NCI-H1048 (cell line): ENCODE measurements at regions not wholly inside any gene's neighbourhood (a gene's known extent, or its start where the extent isn't known, plus 50 kb on each side); places are given as distances from the start of the nearest gene placed in this dataset.

Experiments used
- DNase-seq: peaks from one replicate; lab custom pipeline; 2025; lab: John Stamatoyannopoulos, UW

DNA sequence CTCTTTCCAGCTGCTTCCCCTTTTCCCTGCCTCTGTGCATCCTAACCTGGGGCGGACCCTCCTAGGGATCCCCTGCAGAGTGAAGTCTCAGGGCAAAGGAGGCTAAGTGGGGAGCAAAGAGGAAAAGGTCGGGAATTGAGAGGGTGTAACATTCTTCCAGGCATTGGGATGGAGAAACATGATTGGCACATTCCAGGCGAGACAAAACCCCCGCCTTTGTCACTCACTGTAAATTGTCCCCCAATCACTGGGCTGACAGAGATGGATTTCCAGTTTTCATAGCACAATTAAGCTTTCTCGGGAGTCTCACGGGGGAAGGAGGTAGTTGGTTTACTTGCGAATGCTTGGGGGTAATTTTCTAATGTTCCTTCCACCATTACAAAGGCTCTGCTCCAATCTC is 74.9 kb downstream of the MIAT start:
- no peak for DNase-seq

DNA sequence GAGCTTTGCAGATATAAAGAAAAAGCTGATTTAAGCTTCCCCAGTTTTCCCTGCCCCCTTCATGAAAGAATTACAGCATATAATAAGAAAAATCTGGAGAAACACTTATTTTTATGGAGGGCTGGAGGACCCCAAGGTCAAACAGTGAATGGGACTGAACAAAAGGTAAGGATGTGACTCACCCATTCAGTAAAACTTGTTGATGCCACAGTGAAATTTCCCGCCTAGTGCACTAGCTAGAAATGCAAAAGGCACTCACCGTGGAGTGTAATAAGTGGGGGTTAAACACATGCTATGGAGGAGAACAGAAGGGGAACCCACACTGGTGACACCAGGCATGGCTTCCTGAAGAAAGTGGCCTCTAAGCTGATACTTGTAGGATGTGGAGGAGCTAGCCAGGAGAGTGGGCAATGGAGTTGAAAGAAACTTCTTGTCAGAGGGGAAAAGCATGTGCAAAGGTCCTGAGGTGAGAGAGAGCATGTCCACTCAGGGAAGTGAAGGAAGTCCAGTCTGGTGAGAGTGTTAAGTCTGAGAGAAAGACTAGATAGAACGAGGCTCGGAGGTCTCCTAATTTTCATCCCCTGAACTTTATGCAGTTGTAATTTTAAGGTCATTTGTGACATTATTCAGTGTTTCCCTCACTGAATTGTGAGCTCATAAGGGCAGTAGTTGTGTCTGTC is 77.1 kb downstream of the MIAT start:
- DNase-seq: no peak

DNA sequence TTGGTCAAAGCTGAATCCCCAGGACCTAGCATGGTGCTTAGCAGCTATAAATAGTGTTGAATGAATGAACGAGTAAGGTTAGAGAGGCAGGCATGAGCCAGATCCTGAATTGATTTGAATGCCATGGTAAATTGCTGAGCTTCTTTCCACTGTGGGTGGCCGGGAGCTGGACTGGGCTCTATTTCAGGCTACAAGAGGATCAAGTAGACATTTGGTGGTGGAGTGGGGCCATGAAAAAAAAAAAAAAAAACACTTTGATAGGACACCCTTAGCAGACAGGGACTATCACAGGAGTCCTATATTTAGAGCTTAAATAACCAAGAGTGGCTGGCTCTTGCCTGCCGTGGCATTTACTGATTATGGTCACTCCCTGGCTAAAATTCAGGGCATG is 77.6 kb downstream of the MIAT start:
- no peak for DNase-seq

DNA sequence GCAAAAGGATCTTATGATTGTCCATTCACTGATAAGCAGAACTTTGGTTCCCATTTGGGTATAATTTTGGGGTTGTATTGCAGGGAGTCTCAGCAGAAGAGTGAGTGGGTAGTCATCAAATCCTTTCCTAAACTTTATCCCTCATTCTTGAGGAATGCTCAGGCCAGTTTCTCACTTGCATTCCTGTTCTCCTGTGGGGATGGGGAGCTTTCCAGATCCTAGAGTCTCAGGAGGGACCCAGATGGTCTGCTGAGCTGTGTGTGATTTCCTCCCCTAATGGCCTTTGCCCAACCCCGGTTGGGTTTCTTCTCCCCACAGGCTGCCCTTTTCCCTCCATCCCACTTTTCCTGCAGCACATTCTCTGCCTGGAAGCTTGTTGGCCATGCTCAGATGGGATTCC is 79.9 kb downstream of the MIAT start:
- DNase-seq: no peak

DNA sequence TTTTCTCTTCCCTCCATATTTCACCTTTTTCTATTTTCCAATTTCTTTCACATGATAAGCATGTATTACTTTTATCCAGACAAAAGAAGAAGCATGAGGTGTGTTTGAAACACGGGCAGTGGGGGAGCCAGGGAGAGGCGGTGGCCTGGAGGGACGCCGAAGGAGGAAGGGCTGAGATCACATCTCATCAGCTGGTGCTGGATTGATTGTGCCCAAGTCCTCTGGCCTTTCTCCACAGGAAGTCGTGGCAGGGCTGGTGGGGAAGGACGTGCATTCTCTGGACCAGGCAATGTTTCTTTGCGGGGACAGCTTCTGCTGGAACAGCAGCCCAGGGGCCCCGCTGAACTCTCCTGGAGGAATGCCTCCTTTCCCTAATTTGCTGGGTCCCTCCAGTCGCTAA is 82.9 kb downstream of the MIAT start:
- DNase-seq: no peak

DNA sequence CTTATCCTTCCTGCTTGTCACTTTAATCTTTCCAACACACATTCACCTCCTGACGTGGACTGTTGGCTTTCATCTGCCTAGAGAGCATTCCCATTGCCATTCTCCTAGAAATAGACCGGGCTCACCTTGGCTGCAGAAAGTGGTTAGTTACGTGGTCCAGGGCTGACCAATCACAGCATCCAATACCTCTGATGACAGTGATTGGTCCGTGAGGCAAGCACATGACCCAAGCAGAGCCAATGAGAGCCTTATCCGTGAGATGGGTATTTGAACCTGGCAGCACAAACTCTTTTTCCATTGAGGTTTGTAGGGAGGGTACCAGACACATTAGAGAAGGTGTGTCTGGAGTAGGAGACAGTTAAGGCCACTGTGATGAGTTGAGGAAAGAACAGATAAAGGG is 85.8 kb downstream of the MIAT start:
- no peak for DNase-seq

DNA sequence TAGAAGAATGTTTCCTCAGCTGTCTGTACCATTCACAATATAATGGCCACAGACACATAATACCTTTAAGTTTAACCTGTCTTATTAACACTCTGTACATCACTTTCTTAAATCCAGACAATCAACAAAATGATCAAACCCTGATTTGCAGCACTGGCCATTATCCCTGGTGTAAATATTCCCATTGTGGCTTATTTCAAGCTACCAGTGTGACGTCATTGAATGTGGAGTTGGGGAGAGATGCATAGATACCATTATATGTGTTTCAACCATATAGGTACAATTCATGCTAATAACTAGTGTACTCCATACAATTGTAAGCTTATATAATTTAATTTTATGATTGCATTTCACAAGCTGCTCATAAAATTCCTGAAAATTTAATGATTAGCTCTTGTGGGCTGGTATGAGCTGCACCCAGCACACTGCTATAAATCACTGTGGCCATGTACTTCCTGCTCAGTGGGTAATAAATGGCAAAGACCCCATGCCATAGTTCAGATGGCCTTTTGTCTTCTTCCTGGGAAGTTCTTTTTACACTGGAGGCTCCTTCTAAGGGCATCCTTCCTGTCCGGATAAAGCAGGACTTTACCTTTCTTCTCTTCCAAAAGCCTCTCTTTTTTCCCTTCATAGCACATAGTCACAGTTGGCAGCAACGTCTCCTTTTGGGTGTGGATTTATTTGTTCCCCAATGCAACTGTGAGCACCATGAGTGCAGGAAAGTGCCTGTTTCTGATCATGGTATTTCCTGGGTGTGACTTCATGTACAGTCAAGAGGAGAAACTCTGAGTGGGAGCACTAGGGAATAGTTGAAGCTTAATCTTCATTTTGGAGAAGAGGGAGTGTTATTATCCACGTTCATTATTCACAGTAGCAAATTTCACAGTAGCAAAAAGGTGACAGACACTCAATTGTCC is 87.8 kb downstream of the MIAT start:
- no peak for DNase-seq

DNA sequence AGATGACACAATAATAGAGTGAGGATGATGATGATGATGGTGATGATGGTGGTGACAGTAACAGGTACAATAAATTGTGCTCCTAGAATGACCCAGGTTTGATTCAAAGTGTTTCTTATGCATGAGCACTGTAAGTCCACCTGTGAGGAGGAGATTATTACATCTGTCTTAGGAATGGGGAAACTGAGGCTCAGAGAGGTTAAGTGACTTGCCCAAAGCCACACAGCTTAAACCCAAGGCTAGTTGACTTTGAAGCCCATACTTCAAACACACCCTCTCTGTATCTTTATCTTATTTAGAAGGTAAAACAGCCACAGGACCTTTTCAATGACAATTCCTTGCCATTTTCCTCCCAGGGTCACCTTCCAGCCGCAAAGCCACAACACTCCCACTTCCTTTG is 88.9 kb downstream of the MIAT start:
- DNase-seq: no peak

DNA sequence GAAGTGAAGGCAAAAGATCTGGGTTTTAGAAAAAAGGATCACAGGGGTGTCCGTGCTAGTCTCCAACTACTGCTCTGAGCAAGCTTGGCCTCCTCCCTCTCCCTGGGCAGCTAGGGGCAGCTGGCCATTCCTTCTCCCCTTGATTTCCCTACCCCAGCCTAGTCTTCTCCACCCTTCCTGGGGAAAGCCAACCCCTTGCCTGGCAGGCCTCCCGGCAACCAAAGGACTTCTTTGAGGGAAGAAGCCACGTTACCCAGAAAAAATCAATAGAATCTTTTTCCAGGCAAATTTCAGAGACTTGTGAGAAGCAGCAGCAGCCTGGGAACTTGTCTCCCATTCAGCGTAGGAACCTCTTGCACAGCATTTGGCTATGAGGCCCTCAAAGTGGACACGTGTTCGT is 91.5 kb downstream of the MIAT start:
- no peak for DNase-seq

DNA sequence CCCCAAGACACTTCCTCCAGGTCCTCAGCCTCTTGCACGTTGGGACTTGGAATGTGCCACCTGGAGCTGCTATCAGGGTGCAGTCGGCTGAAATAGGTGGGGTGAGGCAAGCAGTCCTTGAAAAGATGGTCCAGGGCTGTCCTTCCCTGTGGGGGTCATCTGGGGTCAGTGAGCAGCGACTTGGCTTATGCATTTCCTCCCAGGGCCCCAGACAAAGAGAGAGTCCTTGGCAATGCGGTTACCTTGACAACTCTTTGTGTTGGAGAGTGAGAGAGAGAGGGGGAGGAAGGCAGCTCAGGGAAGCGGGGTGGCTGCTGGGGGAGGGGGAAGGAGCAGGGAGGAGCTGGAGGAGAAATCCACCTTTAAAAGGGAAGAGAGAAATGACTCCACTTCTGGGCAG is 93.8 kb downstream of the MIAT start:
- DNase-seq: no peak

DNA sequence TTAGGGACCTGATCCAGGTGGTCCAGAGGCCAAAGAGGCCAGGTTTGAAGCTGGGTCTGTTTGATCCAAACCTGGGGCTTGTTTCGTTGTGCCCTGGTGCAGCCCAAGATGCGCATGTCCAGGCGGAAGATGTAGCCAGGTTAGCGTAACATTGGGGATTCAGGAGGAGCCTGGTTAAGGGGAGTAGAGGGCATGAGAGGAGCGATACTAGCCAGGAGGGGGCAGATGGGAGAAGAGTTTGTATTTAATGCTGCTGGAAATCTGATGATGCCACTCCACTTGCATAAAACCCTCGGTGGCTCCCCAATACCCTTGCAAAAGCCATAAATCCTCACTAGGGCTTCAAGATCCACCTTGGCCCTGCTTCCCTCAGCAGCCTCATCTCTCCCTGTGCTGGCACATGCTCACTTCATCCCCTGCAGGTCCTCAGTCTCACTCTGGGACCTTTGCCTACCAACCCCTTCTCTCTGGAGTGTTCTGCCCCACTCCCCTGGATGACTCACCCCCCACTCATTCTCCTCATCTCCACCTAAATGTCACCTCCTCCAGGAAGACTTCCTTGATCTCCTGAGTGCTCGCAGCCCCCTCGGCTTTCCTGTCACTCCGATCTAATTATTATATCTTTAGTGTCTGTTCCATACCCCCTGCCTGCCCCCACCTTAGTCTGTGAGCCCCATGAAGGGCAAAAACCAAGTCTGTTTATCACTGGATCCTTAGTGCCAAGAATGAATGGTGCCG is 95.9 kb downstream of the MIAT start:
- no peak for DNase-seq

DNA sequence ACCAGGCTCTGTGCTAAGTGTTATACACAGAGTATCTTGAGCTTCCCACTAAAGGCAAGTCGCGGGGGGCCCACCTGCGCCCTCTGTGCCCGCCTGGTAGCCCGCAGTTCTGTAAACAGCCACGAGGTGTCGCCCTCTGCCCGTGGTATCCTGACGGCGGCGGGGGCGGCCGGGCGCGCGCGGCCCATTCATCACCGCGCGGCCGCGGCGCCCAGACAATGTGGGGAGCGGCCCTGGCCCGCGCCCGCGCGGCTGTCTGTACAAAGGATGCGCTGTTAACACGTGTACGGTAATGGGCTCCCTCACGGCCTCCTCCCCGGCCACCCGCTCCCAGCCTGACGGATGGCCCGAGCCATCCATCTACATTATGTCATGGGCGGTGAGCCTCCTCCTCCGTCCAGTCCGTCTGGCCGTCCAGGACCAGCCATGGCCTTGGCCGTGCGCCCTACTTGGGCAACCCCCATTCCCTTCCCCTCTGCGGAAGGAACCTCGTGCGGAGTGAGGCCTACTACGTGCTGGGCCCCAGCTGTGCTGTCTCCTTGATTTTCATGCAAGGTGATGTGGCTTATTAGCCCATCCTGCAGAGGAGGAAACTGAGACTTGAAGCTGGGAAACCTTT is 99.4 kb downstream of the MIAT start:
- no peak for DNase-seq

DNA sequence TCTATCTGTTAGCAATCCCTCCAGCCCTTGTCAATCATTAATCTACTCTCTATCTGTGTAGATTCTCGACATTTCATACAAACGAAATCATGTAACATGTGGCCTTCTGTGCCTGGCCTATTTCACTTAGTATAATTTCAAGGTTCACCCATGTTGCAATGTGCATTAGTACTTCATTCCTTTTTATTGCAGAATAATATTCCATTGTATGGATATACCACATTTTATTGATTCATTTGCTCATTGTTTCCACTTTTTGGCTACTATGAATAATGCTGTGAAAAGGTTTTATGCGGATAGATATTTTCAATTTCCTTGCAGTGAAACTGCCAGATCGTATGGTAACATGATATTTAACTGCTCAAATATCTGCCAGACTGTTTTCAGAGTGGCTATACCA is 100.1 kb downstream of the MIAT start:
- no peak for DNase-seq

DNA sequence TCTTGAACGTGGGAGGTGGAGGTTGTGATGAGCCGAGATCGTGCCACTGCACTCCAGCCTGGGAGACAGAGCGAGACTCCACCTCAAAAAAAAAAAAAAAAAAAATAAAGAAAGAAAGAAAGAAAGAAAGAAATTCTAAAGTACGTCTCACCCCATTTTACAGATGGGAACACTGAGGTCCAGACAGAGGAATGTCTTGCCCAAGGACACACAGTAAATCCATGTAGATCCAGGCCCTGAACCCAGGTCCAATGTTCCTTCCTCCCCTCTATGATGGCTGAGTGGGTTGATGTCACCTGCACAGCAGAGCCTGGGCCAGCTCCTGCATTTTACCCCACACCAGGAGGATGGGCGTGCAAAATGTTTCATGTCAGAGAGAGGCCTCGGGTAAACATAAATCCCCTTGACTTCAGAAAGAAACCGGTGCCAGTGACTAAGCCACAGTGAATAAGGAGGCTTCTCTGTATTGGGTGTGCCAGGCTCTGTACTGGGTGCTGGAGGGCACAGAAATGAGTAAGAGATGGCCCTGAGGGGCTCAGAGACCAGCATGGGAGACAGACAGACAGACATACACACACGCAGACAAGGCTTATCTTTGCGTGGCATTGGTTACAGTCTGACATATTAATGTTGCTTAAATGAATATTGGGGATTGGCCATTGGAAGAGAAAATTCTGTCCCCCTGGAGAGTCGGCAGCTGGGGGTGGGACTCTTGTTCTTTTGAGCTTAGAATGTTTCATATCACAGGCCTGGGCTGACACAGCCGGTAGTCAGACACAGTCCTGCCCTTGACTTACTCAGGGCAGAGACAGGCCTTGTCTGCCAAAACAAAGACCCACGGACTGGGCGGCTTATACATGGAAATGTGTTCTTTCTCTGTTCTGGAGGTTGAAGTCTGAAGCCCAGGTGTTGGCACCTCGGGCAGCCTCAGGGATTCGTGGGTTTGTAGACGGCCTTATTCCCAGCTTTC is 105.4 kb downstream of the MIAT start:
- DNase-seq: no peak

DNA sequence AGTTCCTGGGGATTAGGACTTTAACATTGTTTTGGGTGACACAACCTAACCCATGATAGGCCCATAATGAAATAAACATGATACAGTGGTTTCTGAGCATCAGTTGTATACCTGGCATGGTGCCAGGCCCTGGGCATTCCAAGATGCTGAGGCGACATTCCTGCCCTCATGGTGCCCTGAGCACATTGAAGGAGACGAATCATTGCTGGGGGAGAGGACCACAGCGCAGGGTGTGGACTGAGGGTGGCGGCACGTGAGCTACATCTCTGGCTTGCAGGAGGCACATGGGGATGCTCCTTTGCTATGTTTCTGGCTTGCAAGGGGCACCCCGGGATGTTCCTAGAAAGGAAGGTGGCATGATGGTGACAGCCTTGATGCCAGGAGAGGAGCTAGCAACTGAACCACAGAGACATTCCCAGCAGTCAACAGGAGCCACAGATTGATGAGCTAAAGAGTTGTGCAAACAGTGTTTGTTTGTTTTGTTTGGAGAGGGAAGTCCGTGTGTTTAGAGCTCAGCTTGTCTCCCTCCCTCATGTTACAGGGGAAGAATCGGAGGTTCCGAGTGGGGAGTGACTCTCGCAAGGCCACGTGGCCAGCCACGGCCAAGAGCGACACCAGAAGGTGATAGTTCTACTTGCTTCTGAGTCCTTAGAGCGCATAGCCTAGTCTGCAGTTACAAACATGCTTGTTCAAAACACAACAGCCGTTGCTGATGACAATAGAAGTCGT is 106.4 kb downstream of the MIAT start:
- no peak for DNase-seq

DNA sequence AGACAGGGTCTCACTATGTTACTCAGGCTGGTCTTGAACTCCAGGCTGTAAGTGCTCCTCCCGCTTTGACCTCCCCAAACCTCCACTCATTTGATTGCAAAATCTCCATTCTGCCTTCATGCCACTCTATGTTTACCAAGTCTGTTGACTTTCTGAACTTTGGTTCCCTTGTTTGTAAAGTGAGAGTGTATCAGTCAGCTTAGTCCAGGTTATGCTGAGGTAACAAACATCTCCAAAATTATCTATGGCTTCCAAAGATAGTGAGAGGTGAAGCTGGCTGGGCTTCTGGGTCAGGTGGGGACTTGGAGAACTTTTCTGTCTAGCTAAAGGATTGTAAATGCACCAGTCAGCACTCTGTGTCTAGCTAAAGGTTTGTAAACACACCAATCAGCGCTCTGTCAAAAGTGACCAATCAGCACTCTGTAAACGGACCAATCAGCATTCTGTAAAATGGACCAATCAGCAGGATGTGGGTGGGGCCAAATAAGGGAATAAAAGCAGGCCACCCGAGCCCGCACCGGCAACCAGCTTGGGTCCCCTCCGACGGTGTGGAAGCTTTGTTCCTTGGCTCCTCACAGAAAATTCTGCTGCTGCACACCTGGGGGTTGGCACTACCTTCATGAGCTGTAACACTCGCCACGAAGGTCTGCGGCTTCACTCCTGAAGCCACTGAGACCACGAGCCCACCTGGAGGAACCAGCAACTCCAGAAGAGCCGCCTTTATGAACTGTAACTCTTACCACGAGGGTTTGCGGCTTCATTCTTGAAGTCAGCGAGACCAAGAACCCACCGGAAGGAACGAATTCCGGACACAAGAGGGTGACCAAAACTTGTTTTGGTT is 109.3 kb downstream of the MIAT start:
- no peak for DNase-seq

DNA sequence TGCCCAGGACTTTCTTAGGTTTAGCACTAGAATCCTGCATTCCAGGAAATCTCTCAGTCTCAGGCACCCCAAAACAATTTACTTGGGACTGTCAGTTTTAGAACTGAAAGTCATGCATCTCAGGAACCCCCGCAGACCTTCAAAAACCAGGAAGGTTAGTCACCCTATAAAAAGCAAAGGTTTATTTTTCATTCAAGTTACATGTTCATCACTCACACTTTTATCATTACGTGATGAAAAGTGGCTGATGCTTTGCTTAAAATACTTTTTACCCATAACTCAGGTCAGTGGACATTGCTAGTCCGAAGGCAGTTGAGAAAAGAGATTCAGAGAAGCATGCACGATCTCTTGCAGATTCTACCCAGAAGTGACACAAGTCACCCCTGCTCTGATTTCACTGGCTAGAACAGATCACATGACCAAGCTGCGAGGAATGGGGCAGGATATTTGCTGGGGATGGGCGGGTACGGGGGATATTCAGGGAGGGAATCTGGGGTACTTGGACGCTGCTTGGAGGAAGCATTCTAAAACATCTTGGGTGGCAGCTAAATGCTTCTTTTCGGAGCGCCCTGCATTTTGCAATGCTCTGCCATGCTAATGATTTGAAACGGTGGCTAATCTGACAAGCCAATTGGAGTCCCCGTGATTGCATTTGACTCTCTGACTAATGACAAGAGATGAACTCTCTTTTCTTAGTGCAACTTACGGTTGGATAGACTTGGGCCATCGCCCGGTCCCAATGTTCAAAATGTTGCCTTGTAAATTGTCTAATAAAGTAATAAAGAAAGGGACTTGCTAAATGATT is 110.2 kb downstream of the MIAT start:
- no peak for DNase-seq

DNA sequence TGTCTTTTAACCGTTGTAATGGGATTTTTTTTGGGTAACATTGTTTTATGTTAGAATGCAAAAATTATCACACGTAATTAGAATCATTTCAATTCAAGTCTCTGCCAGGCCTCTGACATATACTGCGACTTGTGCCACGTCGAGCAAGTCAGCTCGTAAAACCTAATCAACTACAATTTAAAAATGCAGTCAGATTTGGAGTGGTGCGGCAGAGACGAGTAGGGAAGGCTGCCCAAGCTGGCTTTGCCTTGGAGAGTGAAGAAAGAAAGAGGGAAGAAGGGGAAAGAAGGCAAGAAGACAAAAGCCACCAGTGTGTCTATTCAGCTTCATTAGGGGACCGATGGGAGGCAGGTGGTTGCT is 110.7 kb downstream of the MIAT start:
- no peak for DNase-seq

DNA sequence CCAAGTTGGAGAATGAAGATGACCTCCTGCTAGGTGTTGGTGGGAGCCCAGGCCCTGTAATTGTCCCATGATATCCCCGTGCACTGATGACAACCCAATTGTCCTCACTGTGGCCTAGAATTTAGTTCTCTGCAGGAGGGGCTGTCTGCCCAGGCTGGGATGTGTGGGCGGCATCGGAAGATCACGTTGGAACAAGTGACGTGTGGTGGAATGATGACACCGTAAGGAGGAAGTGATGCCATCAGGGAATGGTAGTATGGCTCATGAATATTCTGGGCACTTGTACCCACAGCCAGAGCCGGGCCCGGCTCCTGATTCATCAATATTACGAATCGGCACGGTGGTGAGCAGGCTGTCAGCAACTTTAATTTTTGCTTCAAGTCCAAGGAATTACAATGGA is 111.6 kb downstream of the MIAT start:
- DNase-seq: no peak
